ENCODE measurements at regions not wholly inside any gene's neighbourhood (a gene's known extent, or its start where the extent isn't known, plus 50 kb on each side); places are given as distances from the start of the nearest gene placed in this dataset.

GRCh38 chr5:135707302-135707701 lies 127.2 kb upstream of the SLC25A48 start:
- TF ChIP-seq JUN (IDR thresholded peaks at IDR 0.05; ENCODE audit: low read depth, low read length), result no peak
- no peak for TF ChIP-seq CTCF (IDR thresholded peaks at IDR 0.05; ENCODE audit: control extremely low read depth in 1 of 3, insufficient read depth in 1 of 3, low read depth in 1 of 3, low read length in 3 of 3)
- no peak for TF ChIP-seq JUND (IDR thresholded peaks at IDR 0.05; ENCODE audit: low read length)
- TF ChIP-seq CHD2 (IDR thresholded peaks at IDR 0.05; ENCODE audit: low read length), result no peak
- TF ChIP-seq POLR2AphosphoS5 (IDR thresholded peaks at IDR 0.05; ENCODE audit: low read depth, low read length), result no peak

Measured in H1 (cell line).